H1 (cell line): ENCODE measurements at regions not wholly inside any gene's neighbourhood (a gene's known extent, or its start where the extent isn't known, plus 50 kb on each side); places are given as distances from the start of the nearest gene placed in this dataset.

Experiments used
- CTCF ChIA-PET: fragments of 300-600 bp; sonication (Branson Sonifier 250); formaldehyde crosslinking; loops from one replicate; lab custom pipeline; 2021; ENCODE audit not compliant: partially characterized antibody; lab: Charles Lee
- POLR2A ChIA-PET: fragments of 300-600 bp; sonication (Branson Sonifier 250); formaldehyde crosslinking; loops from one replicate; lab custom pipeline; 2021; ENCODE audit warnings: inconsistent platforms; ENCODE audit not compliant: partially characterized antibody; lab: Charles Lee
- DNase-seq, 2 experiments: peaks; one replicate each; pipeline versions ENCODE4 v3.0.0 to v3.0.0-alpha.2; 2010 to 2022; ENCODE audit warnings: low spot score in 2 of 2, low read depth in 1 of 2, mixed read lengths in 1 of 2
- FAIRE-seq: peaks from 2 replicates; lab custom pipeline; 2011; peaks lifted over from hg19 to GRCh38; lab: Jason Lieb, UNC
- H2AFZ ChIP-seq: 2 replicates; pipeline ENCODE4 v1.8.1; 2012; ENCODE audit warnings: low read length, inconsistent platforms
- H2AK5ac ChIP-seq: 2 replicates; pipeline ENCODE4 v1.6.1; 2013; ENCODE audit warnings: low read depth, low read length
- H2BK120ac ChIP-seq: replicated peaks from 2 replicates; pipeline ENCODE3; 2013; ENCODE audit warnings: low read depth, low read length, inconsistent platforms
- H2BK12ac ChIP-seq: 2 replicates; pipeline ENCODE4 v1.6.1; 2013; ENCODE audit warnings: low read depth, low read length
- H2BK15ac ChIP-seq: 2 replicates; pipeline ENCODE4 v1.6.1; 2013; ENCODE audit warnings: low read length
- H2BK20ac ChIP-seq: 2 replicates; pipeline ENCODE4 v1.6.1; 2013; ENCODE audit warnings: low read length
- H2BK5ac ChIP-seq: 2 replicates; pipeline ENCODE4 v1.6.1; 2013; ENCODE audit warnings: low read depth, low read length
- H3K14ac ChIP-seq: 2 replicates; pipeline ENCODE4 v1.6.1; 2013; ENCODE audit warnings: inconsistent platforms; ENCODE audit not compliant: insufficient read length
- H3K18ac ChIP-seq: 2 replicates; pipeline ENCODE4 v1.6.1; 2013; ENCODE audit warnings: low read length; ENCODE audit errors: extremely low read depth
- H3K23ac ChIP-seq: 2 replicates; pipeline ENCODE4 v1.6.1; 2013; ENCODE audit warnings: inconsistent platforms; ENCODE audit not compliant: insufficient read length
- H3K23me2 ChIP-seq: 2 replicates; pipeline ENCODE4 v1.6.1; 2013; ENCODE audit warnings: low read depth, low read length
- H3K27ac ChIP-seq: 2 replicates; pipeline ENCODE4 v1.6.1; 2011; ENCODE audit warnings: low read depth, low read length, inconsistent platforms
- H3K27me3 ChIP-seq, 4 experiments: replicated peaks in 1 of 4; 1 replicate in 1 of 4; 2 replicates in 3 of 4; pipeline versions ENCODE4 v1.6.1 to v1.8.1; 2011 to 2013; ENCODE audit warnings: low read length in 3 of 4, mild to moderate bottlenecking in 3 of 4, inconsistent platforms in 2 of 4, mixed read lengths in 2 of 4, moderate library complexity in 1 of 4; ENCODE audit not compliant: control insufficient read depth in 3 of 4, insufficient read depth in 3 of 4; ENCODE audit errors: extremely low read depth in 1 of 4
- H3K36me3 ChIP-seq, 4 experiments: 2 replicates each; pipeline versions ENCODE4 v1.6.1 to v1.8.1; 2011 to 2013; ENCODE audit warnings: mild to moderate bottlenecking in 4 of 4, low read length in 3 of 4, moderate library complexity in 2 of 4, control low read depth in 1 of 4, inconsistent platforms in 1 of 4; ENCODE audit not compliant: insufficient read depth in 4 of 4, control insufficient read depth in 2 of 4
- H3K4ac ChIP-seq: replicated peaks from 2 replicates; pipeline ENCODE3; 2013; ENCODE audit warnings: low read length, low read depth, mixed read lengths, inconsistent platforms; ENCODE audit not compliant: insufficient read length
- H3K4me1 ChIP-seq, 4 experiments: replicated peaks in 1 of 4; 1 replicate in 1 of 4; 2 replicates in 3 of 4; pipeline versions ENCODE4 v1.6.1 to v1.8.1; 2011 to 2013; ENCODE audit warnings: low read length in 3 of 4, inconsistent platforms in 2 of 4, mixed read lengths in 1 of 4; ENCODE audit not compliant: insufficient read depth in 4 of 4, control insufficient read depth in 3 of 4
- H3K4me2 ChIP-seq, 2 experiments: 2 replicates each; pipeline versions ENCODE4 v1.6.1 to v1.8.1; 2011 to 2013; ENCODE audit warnings: low read depth in 2 of 2, low read length in 2 of 2, control low read depth in 1 of 2, inconsistent platforms in 1 of 2, mild to moderate bottlenecking in 1 of 2; ENCODE audit not compliant: insufficient read depth in 1 of 2
- H3K4me3 ChIP-seq, 4 experiments: fragments of 200-600, 300-600 bp in 1 of 4; sonication (generic), shearing (Covaris generic), sonication (Bioruptor Twin) in 1 of 4; 2 replicates each; pipeline versions ENCODE4 v1.5.1 to v1.8.1; 2011 to 2016; ENCODE audit warnings: low read length in 4 of 4, low read depth in 3 of 4, control low read depth in 2 of 4, inconsistent platforms in 2 of 4, mild to moderate bottlenecking in 2 of 4, mixed read lengths in 1 of 4, moderate library complexity in 1 of 4; ENCODE audit not compliant: insufficient read depth in 2 of 4; ENCODE audit errors: extremely low read depth in 1 of 4
- H3K56ac ChIP-seq: replicated peaks from 2 replicates; pipeline ENCODE3; 2013; ENCODE audit warnings: low read depth, mild to moderate bottlenecking, mixed read lengths, low read length, inconsistent platforms; ENCODE audit not compliant: insufficient read length
- H3K79me1 ChIP-seq: 2 replicates; pipeline ENCODE4 v1.6.1; 2013; ENCODE audit warnings: low read depth, low read length, control low read depth
- H3K79me2 ChIP-seq, 2 experiments: 2 replicates each; pipeline versions ENCODE4 v1.6.1 to v1.8.1; 2012 to 2013; ENCODE audit warnings: low read length in 2 of 2, mild to moderate bottlenecking in 2 of 2, inconsistent platforms in 1 of 2; ENCODE audit not compliant: insufficient read depth in 2 of 2, control insufficient read depth in 1 of 2
- H3K9ac ChIP-seq, 4 experiments: replicated peaks in 1 of 4; 1 replicate in 1 of 4; 2 replicates in 3 of 4; pipeline versions ENCODE4 v1.6.1 to v1.8.1; 2011 to 2013; ENCODE audit warnings: low read depth in 3 of 4, low read length in 3 of 4, control low read depth in 2 of 4, mild to moderate bottlenecking in 2 of 4, moderate library complexity in 2 of 4, inconsistent platforms in 1 of 4; ENCODE audit errors: extremely low read depth in 1 of 4
- H3K9me3 ChIP-seq, 2 experiments: 2 replicates each; pipeline versions ENCODE4 v1.6.1 to v1.8.1; 2012 to 2013; ENCODE audit warnings: mild to moderate bottlenecking in 2 of 2, moderate library complexity in 2 of 2, control low read depth in 1 of 2, inconsistent platforms in 1 of 2, low read depth in 1 of 2, low read length in 1 of 2, mixed read lengths in 1 of 2; ENCODE audit not compliant: insufficient read depth in 2 of 2
- H4K20me1 ChIP-seq, 2 experiments: replicated peaks in 1 of 2; 2 replicates each; pipeline versions ENCODE3 to v1.8.1; 2011 to 2013; ENCODE audit warnings: inconsistent platforms in 2 of 2, low read length in 2 of 2, mild to moderate bottlenecking in 1 of 2; ENCODE audit not compliant: insufficient read depth in 2 of 2, control insufficient read depth in 1 of 2
- H4K5ac ChIP-seq: 2 replicates; pipeline ENCODE4 v1.6.1; 2013; ENCODE audit warnings: low read length, low read depth, mixed read lengths, inconsistent platforms; ENCODE audit not compliant: insufficient read length
- H4K8ac ChIP-seq: 2 replicates; pipeline ENCODE4 v1.8.0; 2013; ENCODE audit warnings: mild to moderate bottlenecking, moderate library complexity, low read length, inconsistent platforms; ENCODE audit not compliant: insufficient read depth; ENCODE audit errors: extremely low read depth
- H4K91ac ChIP-seq: replicated peaks from 2 replicates; pipeline ENCODE3; 2013; ENCODE audit warnings: low read length, mixed read lengths, inconsistent platforms; ENCODE audit not compliant: insufficient read length
- BCL11A ChIP-seq, 2 experiments: IDR thresholded peaks; one replicate each; pipeline ENCODE4 v1.6.1; 2011; ENCODE audit warnings: low read depth in 2 of 2, low read length in 2 of 2, mild to moderate bottlenecking in 2 of 2
- CREB1 ChIP-seq: IDR thresholded peaks from 2 replicates; pipeline ENCODE4 v1.6.1; 2012; ENCODE audit warnings: inconsistent platforms
- KDM4A ChIP-seq: IDR thresholded peaks from one replicate; pipeline ENCODE4 v1.7.1; 2012; ENCODE audit warnings: low read depth, mild to moderate bottlenecking, moderate library complexity, low read length, inconsistent platforms; ENCODE audit not compliant: severe bottlenecking
- KDM5A ChIP-seq: fragments of 200-600 bp; IDR thresholded peaks from 2 replicates; pipeline ENCODE4 v1.7.1; 2012; ENCODE audit warnings: mild to moderate bottlenecking, low read length, inconsistent platforms, mixed read lengths
- SIRT6 ChIP-seq: IDR thresholded peaks from one replicate; pipeline ENCODE4 v1.7.1; 2012; ENCODE audit warnings: low read length, inconsistent platforms
- SIX5 ChIP-seq: IDR thresholded peaks from 2 replicates; pipeline ENCODE4 v1.6.1; 2011; ENCODE audit warnings: mild to moderate bottlenecking, low read depth, low read length
- SP2 ChIP-seq: IDR thresholded peaks from 2 replicates; pipeline ENCODE4 v1.6.1; 2012; ENCODE audit warnings: mild to moderate bottlenecking, low read length, inconsistent platforms
- TEAD4 ChIP-seq: IDR thresholded peaks from 2 replicates; pipeline ENCODE4 v1.6.1; 2012; ENCODE audit warnings: low read depth, low read length, inconsistent platforms, mixed read lengths
- WGBS, 2 experiments: shearing (Covaris generic) in 1 of 2; methylation state at CpG; one replicate each; pipeline versions ENCODE4 v1.1.6 to v1.1.7; 2013 to 2015; ENCODE audit warnings: low lambda C conversion rate in 2 of 2, mixed read lengths in 2 of 2, inconsistent platforms in 1 of 2, low coverage in 1 of 2, missing lambda C conversion rate in 1 of 2; ENCODE audit not compliant: insufficient replicate concordance in 2 of 2, insufficient coverage in 1 of 2, insufficient read length in 1 of 2; ENCODE audit errors: extremely low coverage in 1 of 2, missing lambda C conversion rate in 1 of 2; 5-methylcytosine and 5-hydroxymethylcytosine counted together
- TF ChIP-seq, protein P1 (sequence below): IDR thresholded peaks from 2 replicates; pipeline ENCODE4 v1.6.1; 2012; ENCODE audit warnings: inconsistent platforms

DNA sequence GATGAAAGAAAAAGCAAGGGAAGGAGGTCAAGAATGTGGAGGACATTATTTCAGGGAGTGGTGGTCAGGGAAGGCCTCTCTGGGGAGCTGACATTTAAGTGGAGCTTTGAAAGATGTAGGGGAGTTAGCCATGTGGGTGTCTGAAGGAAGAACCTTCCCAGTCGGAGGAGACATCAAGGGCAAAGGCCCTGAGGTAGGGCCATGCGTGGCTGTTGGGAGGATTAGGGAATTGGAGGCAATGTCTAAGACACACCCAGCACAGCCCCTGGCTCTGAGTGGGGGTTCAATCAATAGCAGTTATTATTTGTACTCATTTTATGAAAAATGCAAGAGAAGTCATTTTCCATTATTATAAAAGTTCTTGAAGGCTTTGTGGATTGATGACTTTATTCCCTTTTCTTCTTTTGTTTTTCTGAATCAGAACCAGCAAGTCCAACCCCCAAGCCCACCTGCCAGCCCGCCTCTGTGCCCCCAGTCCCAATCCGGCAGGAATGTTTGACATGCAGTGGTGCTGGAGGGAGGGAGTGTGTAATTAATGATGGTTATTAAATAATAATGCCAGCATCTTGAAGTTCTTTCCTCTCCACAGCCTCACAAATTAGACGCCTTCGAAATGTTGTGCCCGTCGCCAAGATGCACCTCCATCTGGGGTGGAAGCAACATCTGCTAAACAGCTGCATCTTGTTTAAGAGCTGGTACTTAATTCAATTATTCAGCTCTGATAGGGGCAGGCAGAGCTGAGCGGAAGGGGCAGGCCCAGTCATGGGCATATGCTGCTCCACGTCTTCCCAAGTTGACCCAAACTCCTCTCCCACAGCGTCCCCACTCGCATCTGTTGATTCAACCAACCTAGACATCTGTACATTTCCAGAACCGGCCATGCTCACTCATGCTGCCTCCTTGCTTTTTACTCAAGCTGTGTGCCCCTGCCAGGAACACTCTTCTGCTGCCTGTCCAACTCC lies 81.3 kb upstream of the SIRPA start:
- Histone ChIP-seq H4K20me1 (no peaks in the 10 kb centered on the region), H3K36me3 (no peaks in the 10 kb centered on the region), H3K23me2 (peaks cover 3% of the 10 kb centered on the region; the same call in 1 of the 2 replicates), H2BK5ac (no peak overlapping the region), H2BK12ac (no peak overlapping the region), H3K14ac (no peak overlapping the region), H3K9ac (no peak overlapping the region), H4K91ac (no peak overlapping the region), H2BK15ac (no peak overlapping the region), H3K27me3 (peaks cover 0 to 2% (median 0%) of the 10 kb centered on the region in 4 experiments; a peak in 2 of 7 replicates), H2AK5ac (no peak overlapping the region), H4K5ac (no peak overlapping the region), H3K4me2 (no peak overlapping the region), H2BK20ac (no peak overlapping the region), H2AFZ (no peak overlapping the region), H3K23ac (no peak overlapping the region), H3K27ac (no peak overlapping the region), H3K18ac (no peak overlapping the region), H3K56ac (no peak overlapping the region), H3K4ac (no peak overlapping the region), H3K79me1 (no peaks in the 10 kb centered on the region), H2BK120ac (no peak overlapping the region), H3K9me3 (no peaks in the 10 kb centered on the region), H4K8ac (no peak overlapping the region), H3K4me1 (peaks cover 11 to 31% (median 19%) of the 10 kb centered on the region in 4 experiments), H3K4me3 (no peak overlapping the region), H3K79me2 (no peaks in the 10 kb centered on the region)
- FAIRE-seq (no peak), DNase-seq (no peak)
- WGBS, 2 experiments, result 90% methylated on average over 13 of the region's 13 CpGs; no CpG with 5 or more reads in 1 of the 2 experiments
- no peak for TF ChIP-seq KDM4A
- TF ChIP-seq, protein P1, sequence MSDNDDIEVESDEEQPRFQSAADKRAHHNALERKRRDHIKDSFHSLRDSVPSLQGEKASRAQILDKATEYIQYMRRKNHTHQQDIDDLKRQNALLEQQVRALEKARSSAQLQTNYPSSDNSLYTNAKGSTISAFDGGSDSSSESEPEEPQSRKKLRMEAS, result no peak
- no peak for TF ChIP-seq CREB1
- TF ChIP-seq TEAD4, result no peak
- TF ChIP-seq KDM5A, result no peak
- no peak for TF ChIP-seq SP2
- TF ChIP-seq SIX5, result no peak
- TF ChIP-seq SIRT6, result no peak
- TF ChIP-seq BCL11A (IDR thresholded peaks at IDR 0.05; ENCODE audit: low read depth in 2 of 2, low read length in 2 of 2), result no peak
- CTCF ChIA-PET, result interaction anchor here (3.6 kb wide), 1 partner anchor 9 kb away, joined by 21 read pairs; no protein-coding TSS in a partner anchor
- POLR2A ChIA-PET, result interaction anchor here (0.6 to 1.0 kb wide), 2 partner anchors 15 to 479 kb away, joined by 3 read pairs; no protein-coding TSS in a partner anchor
